ENCODE measurements at regions not wholly inside any gene's neighbourhood (a gene's known extent, or its start where the extent isn't known, plus 50 kb on each side); places are given as distances from the start of the nearest gene placed in this dataset.

DNA sequence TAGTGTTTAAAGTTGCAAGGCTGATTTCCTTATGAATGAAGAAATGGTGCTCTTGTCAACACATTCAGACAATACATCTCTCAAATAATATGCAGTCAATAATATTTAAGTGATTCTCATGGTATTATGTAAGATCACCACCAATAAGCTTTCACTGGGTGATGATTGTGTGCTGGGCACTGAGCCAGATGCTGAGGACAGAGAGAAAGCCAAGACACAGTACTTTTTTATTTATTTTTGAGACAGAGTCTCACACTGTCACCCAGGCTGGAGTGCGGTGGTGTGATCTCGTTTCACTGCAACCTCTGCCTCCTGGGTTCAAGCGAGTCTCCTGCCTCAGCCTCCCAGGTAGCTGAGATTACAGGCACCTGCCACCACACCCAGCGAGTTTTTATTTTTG lies 130.6 kb upstream of the LSM8 start:
- TF ChIP-seq, protein P1, sequence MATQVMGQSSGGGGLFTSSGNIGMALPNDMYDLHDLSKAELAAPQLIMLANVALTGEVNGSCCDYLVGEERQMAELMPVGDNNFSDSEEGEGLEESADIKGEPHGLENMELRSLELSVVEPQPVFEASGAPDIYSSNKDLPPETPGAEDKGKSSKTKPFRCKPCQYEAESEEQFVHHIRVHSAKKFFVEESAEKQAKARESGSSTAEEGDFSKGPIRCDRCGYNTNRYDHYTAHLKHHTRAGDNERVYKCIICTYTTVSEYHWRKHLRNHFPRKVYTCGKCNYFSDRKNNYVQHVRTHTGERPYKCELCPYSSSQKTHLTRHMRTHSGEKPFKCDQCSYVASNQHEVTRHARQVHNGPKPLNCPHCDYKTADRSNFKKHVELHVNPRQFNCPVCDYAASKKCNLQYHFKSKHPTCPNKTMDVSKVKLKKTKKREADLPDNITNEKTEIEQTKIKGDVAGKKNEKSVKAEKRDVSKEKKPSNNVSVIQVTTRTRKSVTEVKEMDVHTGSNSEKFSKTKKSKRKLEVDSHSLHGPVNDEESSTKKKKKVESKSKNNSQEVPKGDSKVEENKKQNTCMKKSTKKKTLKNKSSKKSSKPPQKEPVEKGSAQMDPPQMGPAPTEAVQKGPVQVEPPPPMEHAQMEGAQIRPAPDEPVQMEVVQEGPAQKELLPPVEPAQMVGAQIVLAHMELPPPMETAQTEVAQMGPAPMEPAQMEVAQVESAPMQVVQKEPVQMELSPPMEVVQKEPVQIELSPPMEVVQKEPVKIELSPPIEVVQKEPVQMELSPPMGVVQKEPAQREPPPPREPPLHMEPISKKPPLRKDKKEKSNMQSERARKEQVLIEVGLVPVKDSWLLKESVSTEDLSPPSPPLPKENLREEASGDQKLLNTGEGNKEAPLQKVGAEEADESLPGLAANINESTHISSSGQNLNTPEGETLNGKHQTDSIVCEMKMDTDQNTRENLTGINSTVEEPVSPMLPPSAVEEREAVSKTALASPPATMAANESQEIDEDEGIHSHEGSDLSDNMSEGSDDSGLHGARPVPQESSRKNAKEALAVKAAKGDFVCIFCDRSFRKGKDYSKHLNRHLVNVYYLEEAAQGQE (IDR thresholded peaks at IDR 0.05; ENCODE audit: insufficient read depth in 1 of 2, low read depth in 2 of 2, low read length in 2 of 2) = no peak
- TF ChIP-seq TAF1 (IDR thresholded peaks at IDR 0.05; ENCODE audit: borderline replicate concordance, insufficient read depth, low read length) (no peak), SIN3A (IDR thresholded peaks at IDR 0.05; ENCODE audit: borderline replicate concordance, insufficient read depth, low read length) (no peak), POLR2AphosphoS5 (IDR thresholded peaks at IDR 0.05; ENCODE audit: low read depth, low read length) (no peak), FOXP2 (optimal IDR thresholded peaks at IDR 0.05; ENCODE audit: borderline replicate concordance, extremely low read depth, extremely low read length, insufficient read depth) (no peak)

- no peak for TF ChIP-seq SIN3A (IDR thresholded peaks at IDR 0.05; ENCODE audit: borderline replicate concordance, insufficient read depth, low read length)
- TF ChIP-seq FOXP2 (optimal IDR thresholded peaks at IDR 0.05; ENCODE audit: borderline replicate concordance, extremely low read depth, extremely low read length, insufficient read depth) = no peak
- TF ChIP-seq, protein P1 (IDR thresholded peaks at IDR 0.05; ENCODE audit: insufficient read depth in 1 of 2, low read depth in 2 of 2, low read length in 2 of 2) = no peak
- no peak for TF ChIP-seq TAF1 (IDR thresholded peaks at IDR 0.05; ENCODE audit: borderline replicate concordance, insufficient read depth, low read length)
- no peak for TF ChIP-seq POLR2AphosphoS5 (IDR thresholded peaks at IDR 0.05; ENCODE audit: low read depth, low read length)
Observed at GRCh38 chr7:118054529-118054928, 129.4 kb upstream of the LSM8 start.

DNA sequence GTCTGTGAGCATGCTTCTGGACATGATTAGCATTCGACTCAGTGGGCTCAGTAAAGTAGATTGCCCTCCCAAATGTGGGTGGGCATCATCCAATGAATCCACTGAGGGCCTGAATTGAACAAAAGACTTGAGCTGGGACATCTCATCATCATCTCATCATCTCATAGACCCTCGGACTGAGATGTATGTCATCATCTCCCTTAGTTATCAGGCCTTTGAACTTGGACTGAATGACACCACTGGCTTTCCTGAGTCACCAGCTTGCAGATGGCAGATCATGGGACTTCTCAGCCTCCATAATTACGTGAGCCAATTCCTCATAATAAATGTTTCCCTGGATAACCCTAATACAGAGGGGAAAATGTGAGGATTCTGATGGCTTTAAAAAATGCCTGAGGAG lies 128.3 kb upstream of the LSM8 start:
- no peak for TF ChIP-seq POLR2AphosphoS5 (IDR thresholded peaks at IDR 0.05; ENCODE audit: low read depth, low read length)
- TF ChIP-seq, protein P1 (IDR thresholded peaks at IDR 0.05; ENCODE audit: insufficient read depth in 1 of 2, low read depth in 2 of 2, low read length in 2 of 2) = no peak

DNA sequence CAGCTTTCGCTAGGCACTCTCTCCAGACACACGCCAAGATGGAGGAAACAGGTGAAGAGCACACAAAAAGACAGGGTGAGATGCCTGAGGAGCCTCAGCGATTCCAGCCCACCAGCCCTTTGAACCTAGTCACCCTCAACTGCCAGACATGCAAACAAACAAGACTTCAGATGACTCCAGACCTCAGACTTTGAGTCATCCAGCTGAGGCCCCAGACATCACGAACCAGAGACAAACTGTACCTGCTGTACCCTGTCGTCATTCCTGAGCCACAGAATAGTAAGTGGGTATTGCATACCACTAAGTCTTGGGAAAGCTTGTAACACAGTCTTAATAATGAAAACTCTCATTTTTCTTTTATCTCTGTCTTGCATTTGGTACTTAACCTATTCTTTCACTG lies 126.6 kb upstream of the LSM8 start:
- TF ChIP-seq FOXP2 (optimal IDR thresholded peaks at IDR 0.05; ENCODE audit: borderline replicate concordance, extremely low read depth, extremely low read length, insufficient read depth) (no peak), POLR2AphosphoS5 (IDR thresholded peaks at IDR 0.05; ENCODE audit: low read depth, low read length) (no peak), TAF1 (IDR thresholded peaks at IDR 0.05; ENCODE audit: borderline replicate concordance, insufficient read depth, low read length) (no peak), SIN3A (IDR thresholded peaks at IDR 0.05; ENCODE audit: borderline replicate concordance, insufficient read depth, low read length) (no peak)
- TF ChIP-seq, protein P1 (IDR thresholded peaks at IDR 0.05; ENCODE audit: insufficient read depth in 1 of 2, low read depth in 2 of 2, low read length in 2 of 2) = no peak

DNA sequence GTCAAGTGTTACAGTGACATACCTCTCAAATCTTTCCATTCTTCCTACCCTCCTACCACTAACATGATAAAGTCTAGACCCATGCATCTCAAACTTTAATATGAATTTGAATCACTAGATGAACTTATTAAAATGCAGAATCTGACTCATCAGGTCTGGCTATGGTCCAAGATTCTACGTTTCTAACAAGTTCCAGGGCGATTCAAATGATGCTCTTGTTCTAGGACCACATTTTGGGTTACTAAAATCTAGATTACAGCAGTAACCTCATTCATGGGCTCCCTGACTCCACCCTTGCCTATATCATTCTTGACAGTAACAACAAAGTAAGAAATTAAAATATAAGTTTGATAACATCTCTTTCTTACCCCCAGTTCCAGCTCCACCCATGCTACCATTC lies 124.8 kb upstream of the LSM8 start:
- TF ChIP-seq POLR2AphosphoS5 (IDR thresholded peaks at IDR 0.05; ENCODE audit: low read depth, low read length) = no peak
- no peak for TF ChIP-seq FOXP2 (optimal IDR thresholded peaks at IDR 0.05; ENCODE audit: borderline replicate concordance, extremely low read depth, extremely low read length, insufficient read depth)
- TF ChIP-seq TAF1 (IDR thresholded peaks at IDR 0.05; ENCODE audit: borderline replicate concordance, insufficient read depth, low read length) = no peak
- TF ChIP-seq, protein P1 (IDR thresholded peaks at IDR 0.05; ENCODE audit: insufficient read depth in 1 of 2, low read depth in 2 of 2, low read length in 2 of 2) = no peak
- no peak for TF ChIP-seq SIN3A (IDR thresholded peaks at IDR 0.05; ENCODE audit: borderline replicate concordance, insufficient read depth, low read length)

All from PFSK-1 (cell line).